ENCODE measurements at regions not wholly inside any gene's neighbourhood (a gene's known extent, or its start where the extent isn't known, plus 50 kb on each side); places are given as distances from the start of the nearest gene placed in this dataset.

- TF ChIP-seq REST (IDR thresholded peaks at IDR 0.05; ENCODE audit: unreplicated experiment) (no peak), STAT1 (IDR thresholded peaks at IDR 0.05; ENCODE audit: unreplicated experiment) (no peak), CTCF (conservative IDR thresholded peaks at IDR 0.05; ENCODE audit: low read depth in 2 of 2) (no peak), ETS1 (IDR thresholded peaks at IDR 0.05) (no peak), EZH2 (IDR thresholded peaks at IDR 0.05; ENCODE audit: low read depth, unreplicated experiment) (no peak), POLR2AphosphoS5 (IDR thresholded peaks at IDR 0.05; ENCODE audit: low read depth) (no peak)
Measured at GRCh38 chr2:217260441-217261115, 400.7 kb upstream of the TNP1 start (continued).

DNA sequence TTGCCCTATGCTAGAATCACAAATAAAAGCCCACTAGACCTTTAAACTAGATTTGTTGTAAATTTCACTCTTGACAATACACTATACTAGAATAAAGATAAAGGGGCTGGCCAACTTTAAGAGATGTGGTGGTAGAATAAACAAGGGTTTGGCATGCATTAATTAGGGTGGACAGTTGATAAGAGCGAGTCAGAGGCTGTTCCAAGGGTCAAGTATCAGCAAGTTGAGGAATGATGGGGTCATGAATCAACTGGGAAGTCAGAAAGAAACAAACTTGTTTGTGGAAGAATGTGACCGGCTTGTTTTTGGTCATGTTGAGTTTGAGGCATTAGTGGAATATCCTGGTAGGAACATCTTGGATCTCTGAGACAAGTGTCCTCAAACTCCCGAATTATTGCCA lies 398.3 kb upstream of the TNP1 start:
- peaks cover 33% of the 10 kb centered on the region for H3K27me3 ChIP-seq (ENCODE audit: insufficient read depth)
- H3K4me3 Mint-ChIP-seq: no peak overlapping the region
- DNase-seq (ENCODE audit: low spot score) (no peak), ATAC-seq (no peak)
- no peaks in the 10 kb centered on the region for H3F3A ChIP-seq (replicated peaks; ENCODE audit: low read depth)
- no peaks in the 10 kb centered on the region for H3K79me2 ChIP-seq (replicated peaks; ENCODE audit: insufficient read depth)
- H3K4me3 ChIP-seq: no peak overlapping the region
- H3K27me3 Mint-ChIP-seq (ENCODE audit: insufficient read depth, low read depth, poor library complexity): peaks cover 21% of the 10 kb centered on the region
- no peak overlapping the region for H3K4me2 ChIP-seq
- no peaks in the 10 kb centered on the region for H3K36me3 ChIP-seq (ENCODE audit: insufficient read depth)
- H3K36me3 Mint-ChIP-seq (ENCODE audit: low read depth): no peaks in the 10 kb centered on the region
- H3K27ac Mint-ChIP-seq: no peak overlapping the region
- no peak overlapping the region for H3K27ac ChIP-seq (ENCODE audit: low read depth)
- H2AFZ ChIP-seq: no peak overlapping the region
- peaks cover 8% of the 10 kb centered on the region; the same call in 2 of the 3 replicates for H3K4me1 Mint-ChIP-seq
- no peaks in the 10 kb centered on the region for H3K9me2 ChIP-seq (ENCODE audit: insufficient read depth)
- H3K4me1 ChIP-seq (ENCODE audit: insufficient read depth): peaks cover 7% of the 10 kb centered on the region; the same call in 1 of the 2 replicates
- no peaks in the 10 kb centered on the region; the same call in none of the 2 replicates for H4K20me1 ChIP-seq (replicated peaks; ENCODE audit: insufficient read depth)
- no peaks in the 10 kb centered on the region for H3K9me3 Mint-ChIP-seq
- TF ChIP-seq REST (IDR thresholded peaks at IDR 0.05; ENCODE audit: unreplicated experiment): no peak
- TF ChIP-seq ZNF331 (CRISPR knock-in tag; IDR thresholded peaks at IDR 0.05; ENCODE audit: low read depth): no peak
- no peak for TF ChIP-seq EZH2phosphoT487 (IDR thresholded peaks at IDR 0.05; ENCODE audit: unreplicated experiment)
- no peak for TF ChIP-seq EZH2 (IDR thresholded peaks at IDR 0.05; ENCODE audit: low read depth, unreplicated experiment)
- no peak for TF ChIP-seq JUNB (IDR thresholded peaks at IDR 0.05; ENCODE audit: unreplicated experiment)
- TF ChIP-seq CTCF (conservative IDR thresholded peaks at IDR 0.05; ENCODE audit: low read depth in 2 of 2): no peak
- no peak for TF ChIP-seq ETS1 (IDR thresholded peaks at IDR 0.05)
